OCI-LY3 (cell line): ENCODE measurements at regions not wholly inside any gene's neighbourhood (a gene's known extent, or its start where the extent isn't known, plus 50 kb on each side); places are given as distances from the start of the nearest gene placed in this dataset.

Source experiments
- CTCF ChIP-seq: fragments of 200-600, 300-600 bp; sonication (generic); IDR thresholded peaks from 2 replicates; pipeline ENCODE4 v1.5.1; 2014; ENCODE audit warnings: antibody characterized with exemption, low read length, low read depth
- EZH2phosphoT487 ChIP-seq: fragments of 200-600 bp; shearing (Covaris generic); IDR thresholded peaks from 2 replicates; pipeline ENCODE4 v1.6.1; 2018; ENCODE audit warnings: antibody characterized with exemption, mixed run types, low read depth

- TF ChIP-seq CTCF (no peak), EZH2phosphoT487 (no peak)
Observed at GRCh38 chr12:28890664-28891063, 258.4 kb upstream of the FAR2 start.
